Loucy (cell line): ENCODE measurements at regions not wholly inside any gene's neighbourhood (a gene's known extent, or its start where the extent isn't known, plus 50 kb on each side); places are given as distances from the start of the nearest gene placed in this dataset.

ENCODE experiments used
- CTCF ChIP-seq: fragments of 200-600 bp; sonication (generic); conservative IDR thresholded peaks from 2 replicates; pipeline ENCODE4 v1.5.1; 2014; ENCODE audit warnings: mild to moderate bottlenecking, antibody characterized with exemption, low read length
- EZH2phosphoT487 ChIP-seq: fragments of 200-600 bp; IDR thresholded peaks from 2 replicates; pipeline ENCODE4 v1.6.1; 2018; ENCODE audit warnings: antibody characterized with exemption, mild to moderate bottlenecking, moderate library complexity, borderline replicate concordance

GRCh38 chr10:64574371-64574770, 1053.2 kb downstream of the REEP3 start:
- TF ChIP-seq CTCF, result no peak
- no peak for TF ChIP-seq EZH2phosphoT487
